Psoas muscle (tissue), 7 donors: ENCODE measurements at regions not wholly inside any gene's neighbourhood (a gene's known extent, or its start where the extent isn't known, plus 50 kb on each side); places are given as distances from the start of the nearest gene placed in this dataset.
"Not testable (repeated sequence)": the region's sequence is repeated elsewhere in the genome, so short reads cannot be mapped to it uniquely, and the experiment has no call there.

ENCODE experiments used
- ATAC-seq, 4 donors: fragments of 200-7000 bp; cut with Tn5 transposase; one replicate each; pipeline ENCODE4 v1.9.1; 2020; ENCODE audit warnings: moderate library complexity in 3 of 4, mild to moderate bottlenecking in 2 of 4
- DNase-seq, 2 donors: peaks; one replicate each; pipeline ENCODE4 v3.0.0-alpha.2; 2020
- H3K27ac ChIP-seq: fragments of 200-600 bp; one replicate; pipeline ENCODE4 v1.8.0; 2022
- H3K27me3 ChIP-seq, 3 donors: fragments of 200-600 bp in 1 of 3; one replicate each; pipeline versions ENCODE4 v1.6.1 to v1.8.0; 2013 to 2022; ENCODE audit warnings: low read length in 2 of 3, mild to moderate bottlenecking in 2 of 3, moderate library complexity in 1 of 3; ENCODE audit not compliant: insufficient read depth in 3 of 3
- H3K36me3 ChIP-seq, 2 donors: fragments of 200-600 bp in 1 of 2; one replicate each; pipeline versions ENCODE4 v1.6.1 to v1.8.0; 2013 to 2022; ENCODE audit warnings: low read depth in 1 of 2, mild to moderate bottlenecking in 1 of 2, moderate library complexity in 1 of 2; ENCODE audit not compliant: insufficient read depth in 1 of 2
- H3K4me1 ChIP-seq: fragments of 200-600 bp; one replicate; pipeline ENCODE4 v1.8.0; 2022
- H3K4me3 ChIP-seq: fragments of 200-600 bp; one replicate; pipeline ENCODE4 v1.8.0; 2022; ENCODE audit warnings: mild to moderate bottlenecking
- H3K9me3 ChIP-seq: fragments of 200-600 bp; one replicate; pipeline ENCODE4 v1.8.0; 2022
- CTCF ChIP-seq: fragments of 200-600 bp; IDR thresholded peaks from one replicate; pipeline ENCODE4 v1.8.0; 2022; ENCODE audit warnings: antibody characterized with exemption
- WGBS, 3 donors: extraction: QIAGEN DNeasy Blood & Tissue Kit; methylation state at CpG; one replicate each; pipeline versions ENCODE4 v1.1.6 to v1.1.7; 2013; 5-methylcytosine and 5-hydroxymethylcytosine counted together
- intact Hi-C, 2 donors: fragments of 100-400 bp; cut with DNase I; formaldehyde crosslinking; loops; one replicate each; pipeline versions ENCODE4 v1.11.0 to v1.14.2; 2022
- donor health status: healthy with polysubstance abuse.
- donor health status: DM: no; HTN: no; CAD: no; lungs with moderate emphysema.
- donor health status: Bipolar disorder and iron deficiency.
- donor health status: healthy.
- donor health status: DM: yes; HTN: yes; CAD: no.
- donor health status: DM: no; HTN: no; CAD: no.
- donor health status: DM: yes; HTN: yes; CAD: no.

DNA sequence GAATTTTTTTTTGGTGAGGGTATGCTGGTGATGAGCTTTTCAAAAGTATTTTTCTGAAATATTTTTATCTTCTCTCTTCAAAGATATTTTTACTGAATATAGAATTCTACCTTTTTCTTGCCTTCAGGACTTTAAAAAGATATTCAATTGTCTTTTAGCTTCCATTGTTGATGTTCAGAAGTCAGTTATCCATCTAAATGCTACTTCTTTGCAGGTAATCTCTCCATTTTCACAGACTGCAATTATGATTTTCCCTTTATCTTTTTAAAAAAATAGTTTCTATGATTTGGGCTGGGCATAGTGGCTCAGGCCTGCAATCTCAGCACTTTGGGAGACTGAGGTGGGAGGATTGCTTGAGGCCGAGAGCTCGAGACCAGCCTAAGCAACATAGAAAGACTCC lies 222.4 kb downstream of the IL20RB start:
- TF ChIP-seq CTCF = no peak
- ATAC-seq (no peak), DNase-seq (no peak)
- Histone ChIP-seq H3K4me1 (no peaks in the 10 kb centered on the region), H3K36me3 (no peaks in the 10 kb centered on the region), H3K27me3 (no peaks in the 10 kb centered on the region), H3K27ac (no peak overlapping the region), H3K9me3 (no peaks in the 10 kb centered on the region), H3K4me3 (no peak overlapping the region)
- WGBS, 3 donors = 95 to 99% (median 99%) methylated on average over 2 of the region's 2 CpGs
- intact Hi-C loops = no loop called here

DNA sequence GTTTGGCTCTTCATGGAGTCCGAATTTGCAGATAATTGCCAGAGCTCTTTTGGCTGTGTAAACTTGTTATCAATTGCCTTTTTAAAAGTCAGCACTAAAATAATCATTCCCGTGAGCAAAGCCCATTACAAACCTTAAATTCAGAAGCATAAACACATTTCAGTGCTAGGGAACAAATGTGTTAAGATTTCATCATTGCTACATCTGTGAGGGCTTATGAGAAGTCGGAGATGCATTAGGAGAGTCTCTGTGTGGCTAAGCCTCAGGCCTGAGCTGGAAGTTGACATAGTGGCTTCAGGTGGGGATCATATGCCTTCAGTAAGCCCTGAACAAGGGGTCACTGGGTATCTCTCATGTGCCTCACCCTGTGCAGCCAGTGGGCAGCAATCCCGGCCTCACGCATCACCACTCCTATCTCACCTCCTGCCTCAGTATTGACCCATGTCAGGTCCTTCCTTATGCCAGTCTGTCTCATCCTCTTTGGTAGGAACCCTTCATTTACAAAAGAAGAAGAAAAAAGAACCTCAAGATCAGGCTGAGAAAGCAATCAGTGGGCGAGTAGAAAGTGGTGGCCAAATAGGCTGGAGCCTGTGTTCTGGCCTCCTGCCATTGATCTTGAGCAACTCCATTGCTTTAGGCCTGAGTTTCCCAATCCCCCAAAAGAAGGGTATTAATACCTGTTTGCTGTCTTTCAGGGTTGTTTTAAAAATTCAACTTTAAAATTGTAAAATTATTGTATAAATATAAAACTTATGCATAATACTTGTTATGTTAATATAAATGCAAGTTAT lies 233.5 kb downstream of the IL20RB start:
- TF ChIP-seq CTCF = no peak
- Histone ChIP-seq H3K4me1 (no peaks in the 10 kb centered on the region), H3K27me3 (no peaks in the 10 kb centered on the region), H3K27ac (no peak overlapping the region), H3K9me3 (no peaks in the 10 kb centered on the region), H3K36me3 (no peaks in the 10 kb centered on the region), H3K4me3 (no peak overlapping the region)
- intact Hi-C loops = no loop called here
- ATAC-seq = no peak
- peak in 1 of 2 donors; percentile 59 for DNase-seq
- WGBS, 3 donors = 75 to 77% (median 75%) methylated on average over 6 of the region's 6 CpGs

- 66 to 68% (median 67%) methylated on average over 8 of the region's 8 CpGs for WGBS, 3 donors
- Histone ChIP-seq H3K4me1 (no peaks in the 10 kb centered on the region), H3K36me3 (no peaks in the 10 kb centered on the region), H3K27me3 (no peaks in the 10 kb centered on the region), H3K9me3 (no peaks in the 10 kb centered on the region), H3K4me3 (no peak overlapping the region), H3K27ac (no peak overlapping the region)
- intact Hi-C loops = no loop called here
- DNase-seq (no peak), ATAC-seq (no peak)
- no peak for TF ChIP-seq CTCF
Measured at GRCh38 chr3:137191951-137192350, 234.2 kb downstream of the IL20RB start.

GRCh38 chr3:137194301-137194700 lies 236.5 kb downstream of the IL20RB start:
- H3K4me1 ChIP-seq = no peaks in the 10 kb centered on the region
- H3K36me3 ChIP-seq = no peaks in the 10 kb centered on the region
- 50 to 56% (median 53%) methylated on average over 4 of the region's 4 CpGs for WGBS, 3 donors
- H3K9me3 ChIP-seq = no peaks in the 10 kb centered on the region
- H3K27ac ChIP-seq = no peak overlapping the region
- H3K4me3 ChIP-seq = no peak overlapping the region
- H3K27me3 ChIP-seq = no peaks in the 10 kb centered on the region
- intact Hi-C loops = no loop called here
- DNase-seq (no peak), ATAC-seq (no peak)
- no peak for TF ChIP-seq CTCF

- H3K27me3 ChIP-seq, H3K4me3 ChIP-seq, H3K27ac ChIP-seq, DNase-seq, H3K4me1 ChIP-seq, ATAC-seq, H3K9me3 ChIP-seq, H3K36me3 ChIP-seq, intact Hi-C loops: not testable (repeated sequence)
- 96 to 99% (median 98%) methylated on average over 20 to 30 of the region's 32 CpGs for WGBS, 3 donors
Measured at GRCh38 chr3:137198374-137198773, 240.6 kb downstream of the IL20RB start.
